ENCODE measurements at regions not wholly inside any gene's neighbourhood (a gene's known extent, or its start where the extent isn't known, plus 50 kb on each side); places are given as distances from the start of the nearest gene placed in this dataset.

DNA sequence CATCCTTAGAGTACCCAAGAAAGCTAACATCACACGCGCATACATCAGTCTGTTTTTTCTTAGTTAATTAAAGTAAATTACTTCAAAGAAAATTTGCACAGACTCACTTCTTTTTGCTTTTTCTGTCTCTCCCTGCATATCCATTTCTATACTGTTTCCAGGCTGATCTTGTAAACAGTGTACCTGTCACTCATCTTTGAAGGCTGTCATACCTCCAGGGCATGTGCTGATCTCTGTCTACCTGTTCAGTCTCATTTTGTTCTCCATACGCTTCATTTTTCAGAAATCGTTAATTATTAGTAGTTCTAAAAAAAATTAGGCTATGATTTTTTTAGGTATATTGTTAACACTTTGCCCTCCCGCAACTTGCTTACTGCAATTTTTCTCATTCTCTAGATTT is 313.9 kb upstream of the ROBO2 start:
- Histone ChIP-seq H3K9ac (ENCODE audit: low read length) (no peak overlapping the region), H3K23ac (ENCODE audit: low read length in 2 of 2) (no peak overlapping the region), H2AK5ac (ENCODE audit: low read length, severe bottlenecking) (no peak overlapping the region), H3K79me1 (replicated peaks; ENCODE audit: low read length, poor library complexity, severe bottlenecking) (no peaks in the 10 kb centered on the region), H4K91ac (ENCODE audit: low read length) (no peak overlapping the region), H3K27ac (ENCODE audit: low read length, poor library complexity, severe bottlenecking) (no peak overlapping the region), H3K4me1 (ENCODE audit: control insufficient read depth, insufficient read depth, low read depth, low read length) (no peaks in the 10 kb centered on the region), H3K14ac (ENCODE audit: low read length in 2 of 2) (no peak overlapping the region), H3K4me2 (ENCODE audit: low read length, poor library complexity, severe bottlenecking) (no peak overlapping the region), H2AFZ (ENCODE audit: low read depth, low read length) (no peak overlapping the region), H3K18ac (ENCODE audit: low read depth in 1 of 2, low read length in 2 of 2) (no peak overlapping the region), H3K4ac (ENCODE audit: low read depth in 1 of 2, low read length in 2 of 2) (no peak overlapping the region), H2BK120ac (ENCODE audit: low read depth, low read length) (no peak overlapping the region), H3K27me3 (ENCODE audit: control insufficient read depth in 1 of 2, insufficient read depth in 1 of 2, low read length in 2 of 2) (no peaks in the 10 kb centered on the region), H3K36me3 (ENCODE audit: control insufficient read depth in 1 of 2, insufficient read depth in 2 of 2, low read depth in 1 of 2, low read length in 2 of 2) (no peaks in the 10 kb centered on the region), H2BK15ac (ENCODE audit: low read depth, poor library complexity, severe bottlenecking) (no peak overlapping the region), H2BK12ac (ENCODE audit: low read length in 2 of 2) (no peak overlapping the region), H3K4me3 (ENCODE audit: insufficient read depth in 1 of 2, low read depth in 1 of 2, low read length in 2 of 2) (no peak overlapping the region), H2BK5ac (ENCODE audit: low read depth, low read length, poor library complexity, severe bottlenecking) (no peak overlapping the region), H3K9me3 (ENCODE audit: control insufficient read depth, low read length) (peaks cover 7% of the 10 kb centered on the region), H4K8ac (ENCODE audit: low read length) (no peak overlapping the region)
- WGBS = 100% methylated on average over 2 of the region's 5 CpGs
- no peak for DNase-seq

DNA sequence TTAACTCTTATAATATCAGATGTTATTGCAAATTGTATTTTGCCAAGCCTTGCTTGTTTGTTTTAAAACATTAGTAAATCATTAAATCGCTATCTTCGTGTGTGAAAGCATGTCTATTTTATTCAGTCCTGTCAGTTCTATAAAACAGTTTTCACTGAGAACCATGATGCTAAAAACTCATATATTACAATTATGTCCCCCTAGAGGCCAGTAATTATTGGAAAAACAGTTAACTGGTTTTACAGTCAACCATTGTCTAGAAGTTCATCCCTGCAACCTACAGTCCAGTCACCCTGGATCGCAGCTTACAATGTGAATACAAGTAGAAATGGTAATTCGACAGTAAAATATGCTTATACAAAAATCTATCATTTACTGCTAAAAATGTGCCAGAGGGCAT is 311.5 kb upstream of the ROBO2 start:
- Histone ChIP-seq H3K36me3 (ENCODE audit: control insufficient read depth in 1 of 2, insufficient read depth in 2 of 2, low read depth in 1 of 2, low read length in 2 of 2) (no peaks in the 10 kb centered on the region), H3K4me1 (ENCODE audit: control insufficient read depth, insufficient read depth, low read depth, low read length) (no peaks in the 10 kb centered on the region), H3K27ac (ENCODE audit: low read length, poor library complexity, severe bottlenecking) (no peak overlapping the region), H3K27me3 (ENCODE audit: control insufficient read depth in 1 of 2, insufficient read depth in 1 of 2, low read length in 2 of 2) (no peaks in the 10 kb centered on the region), H3K23ac (ENCODE audit: low read length in 2 of 2) (no peak overlapping the region), H4K8ac (ENCODE audit: low read length) (no peak overlapping the region), H4K91ac (ENCODE audit: low read length) (no peak overlapping the region), H3K18ac (ENCODE audit: low read depth in 1 of 2, low read length in 2 of 2) (no peak overlapping the region), H2AFZ (ENCODE audit: low read depth, low read length) (no peak overlapping the region), H3K14ac (ENCODE audit: low read length in 2 of 2) (no peak overlapping the region), H2BK12ac (ENCODE audit: low read length in 2 of 2) (no peak overlapping the region), H3K4me2 (ENCODE audit: low read length, poor library complexity, severe bottlenecking) (no peak overlapping the region), H3K4me3 (ENCODE audit: insufficient read depth in 1 of 2, low read depth in 1 of 2, low read length in 2 of 2) (no peak overlapping the region), H2AK5ac (ENCODE audit: low read length, severe bottlenecking) (no peak overlapping the region), H2BK5ac (ENCODE audit: low read depth, low read length, poor library complexity, severe bottlenecking) (no peak overlapping the region), H2BK120ac (ENCODE audit: low read depth, low read length) (no peak overlapping the region), H3K79me1 (replicated peaks; ENCODE audit: low read length, poor library complexity, severe bottlenecking) (no peaks in the 10 kb centered on the region), H3K9ac (ENCODE audit: low read length) (no peak overlapping the region), H3K4ac (ENCODE audit: low read depth in 1 of 2, low read length in 2 of 2) (no peak overlapping the region), H3K9me3 (ENCODE audit: control insufficient read depth, low read length) (peaks cover 7% of the 10 kb centered on the region), H2BK15ac (ENCODE audit: low read depth, poor library complexity, severe bottlenecking) (no peak overlapping the region)
- DNase-seq = no peak
- 88% methylated on average over 2 of the region's 4 CpGs for WGBS

DNA sequence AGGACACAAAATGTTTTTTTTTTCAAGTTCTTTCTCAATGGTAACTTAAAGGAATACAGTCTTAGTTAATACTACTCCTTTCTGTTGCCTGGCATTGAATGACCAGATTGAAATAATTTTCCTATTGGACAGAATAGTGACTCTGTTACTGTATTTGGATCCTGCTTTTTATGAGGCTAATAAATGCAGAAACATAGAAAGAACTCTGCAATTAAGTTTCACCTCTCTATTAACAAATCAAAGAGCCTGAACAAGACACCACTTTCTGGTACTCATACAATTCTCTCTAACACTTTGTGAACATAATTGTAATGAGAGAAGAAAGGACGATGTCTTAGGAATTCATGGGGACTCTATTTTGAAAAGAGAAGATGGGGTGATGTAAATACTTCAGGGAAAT is 308.4 kb upstream of the ROBO2 start:
- no peak overlapping the region for H3K18ac ChIP-seq (ENCODE audit: low read depth in 1 of 2, low read length in 2 of 2)
- H3K4me3 ChIP-seq (ENCODE audit: insufficient read depth in 1 of 2, low read depth in 1 of 2, low read length in 2 of 2) = no peak overlapping the region
- DNase-seq = no peak
- H3K36me3 ChIP-seq (ENCODE audit: control insufficient read depth in 1 of 2, insufficient read depth in 2 of 2, low read depth in 1 of 2, low read length in 2 of 2) = no peaks in the 10 kb centered on the region
- H2AK5ac ChIP-seq (ENCODE audit: low read length, severe bottlenecking) = no peak overlapping the region
- no peak overlapping the region for H3K4ac ChIP-seq (ENCODE audit: low read depth in 1 of 2, low read length in 2 of 2)
- H2BK120ac ChIP-seq (ENCODE audit: low read depth, low read length) = no peak overlapping the region
- H3K23ac ChIP-seq (ENCODE audit: low read length in 2 of 2) = no peak overlapping the region
- H3K9ac ChIP-seq (ENCODE audit: low read length) = no peak overlapping the region
- no peak overlapping the region for H3K4me2 ChIP-seq (ENCODE audit: low read length, poor library complexity, severe bottlenecking)
- H3K27me3 ChIP-seq (ENCODE audit: control insufficient read depth in 1 of 2, insufficient read depth in 1 of 2, low read length in 2 of 2) = no peaks in the 10 kb centered on the region
- H4K91ac ChIP-seq (ENCODE audit: low read length) = no peak overlapping the region
- H2BK12ac ChIP-seq (ENCODE audit: low read length in 2 of 2) = no peak overlapping the region
- no peak overlapping the region for H3K27ac ChIP-seq (ENCODE audit: low read length, poor library complexity, severe bottlenecking)
- H2BK5ac ChIP-seq (ENCODE audit: low read depth, low read length, poor library complexity, severe bottlenecking) = no peak overlapping the region
- no peaks in the 10 kb centered on the region for H3K9me3 ChIP-seq (ENCODE audit: control insufficient read depth, low read length)
- H3K14ac ChIP-seq (ENCODE audit: low read length in 2 of 2) = no peak overlapping the region
- whole genome bisulfite sequencing = no CpG with 5 or more reads among the region's 1 CpG
- no peaks in the 10 kb centered on the region for H3K79me1 ChIP-seq (replicated peaks; ENCODE audit: low read length, poor library complexity, severe bottlenecking)
- H3K4me1 ChIP-seq (ENCODE audit: control insufficient read depth, insufficient read depth, low read depth, low read length) = no peaks in the 10 kb centered on the region
- no peak overlapping the region for H2BK15ac ChIP-seq (ENCODE audit: low read depth, poor library complexity, severe bottlenecking)
- H4K8ac ChIP-seq (ENCODE audit: low read length) = no peak overlapping the region
- H2AFZ ChIP-seq (ENCODE audit: low read depth, low read length) = no peak overlapping the region

DNA sequence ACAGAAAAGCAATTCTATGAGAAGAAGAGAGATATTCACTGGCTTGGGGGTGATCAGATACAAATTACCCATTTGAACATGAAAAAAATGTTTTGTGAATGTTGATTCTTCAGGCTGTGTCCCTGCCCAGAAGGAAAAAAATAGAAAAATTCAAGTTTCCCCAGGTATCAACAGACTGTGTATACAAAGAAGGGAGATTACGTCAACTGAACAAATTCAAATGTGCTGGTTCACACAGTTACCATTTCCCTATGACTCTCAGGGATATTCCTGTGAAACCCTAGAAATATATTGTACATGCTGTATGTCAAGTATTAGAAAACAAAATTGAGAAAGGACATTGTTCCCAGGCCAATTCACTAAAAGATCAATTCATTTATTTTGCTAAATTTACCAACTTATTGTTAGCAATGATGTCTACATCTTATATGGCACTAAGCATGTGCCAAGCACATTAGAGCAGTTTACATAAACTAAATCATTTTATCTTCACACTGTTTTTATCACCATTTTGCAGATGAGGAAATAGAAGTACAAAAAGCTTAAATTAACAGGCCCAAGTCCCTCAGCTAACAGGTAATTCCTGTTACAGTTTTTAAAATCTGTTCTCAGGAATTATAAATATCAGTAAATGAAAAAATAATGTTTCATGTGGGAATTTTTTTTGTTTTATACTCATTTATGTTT is 306.7 kb upstream of the ROBO2 start:
- no peak overlapping the region for H3K4me3 ChIP-seq (ENCODE audit: insufficient read depth in 1 of 2, low read depth in 1 of 2, low read length in 2 of 2)
- no peak overlapping the region for H3K4ac ChIP-seq (ENCODE audit: low read depth in 1 of 2, low read length in 2 of 2)
- H3K27ac ChIP-seq (ENCODE audit: low read length, poor library complexity, severe bottlenecking) = no peak overlapping the region
- H3K9ac ChIP-seq (ENCODE audit: low read length) = no peak overlapping the region
- no peaks in the 10 kb centered on the region for H3K4me1 ChIP-seq (ENCODE audit: control insufficient read depth, insufficient read depth, low read depth, low read length)
- no peaks in the 10 kb centered on the region for H3K79me1 ChIP-seq (replicated peaks; ENCODE audit: low read length, poor library complexity, severe bottlenecking)
- H3K14ac ChIP-seq (ENCODE audit: low read length in 2 of 2) = no peak overlapping the region
- H4K91ac ChIP-seq (ENCODE audit: low read length) = no peak overlapping the region
- H3K27me3 ChIP-seq (ENCODE audit: control insufficient read depth in 1 of 2, insufficient read depth in 1 of 2, low read length in 2 of 2) = no peaks in the 10 kb centered on the region
- no peak overlapping the region for H2BK5ac ChIP-seq (ENCODE audit: low read depth, low read length, poor library complexity, severe bottlenecking)
- no peak overlapping the region for H2BK120ac ChIP-seq (ENCODE audit: low read depth, low read length)
- no peak overlapping the region for H2BK12ac ChIP-seq (ENCODE audit: low read length in 2 of 2)
- no peak overlapping the region for H2AFZ ChIP-seq (ENCODE audit: low read depth, low read length)
- DNase-seq = no peak
- no peak overlapping the region for H2AK5ac ChIP-seq (ENCODE audit: low read length, severe bottlenecking)
- H3K18ac ChIP-seq (ENCODE audit: low read depth in 1 of 2, low read length in 2 of 2) = no peak overlapping the region
- no peak overlapping the region for H3K23ac ChIP-seq (ENCODE audit: low read length in 2 of 2)
- no peak overlapping the region for H2BK15ac ChIP-seq (ENCODE audit: low read depth, poor library complexity, severe bottlenecking)
- no peak overlapping the region for H3K4me2 ChIP-seq (ENCODE audit: low read length, poor library complexity, severe bottlenecking)
- WGBS = no CpG with 5 or more reads among the region's 1 CpG
- no peaks in the 10 kb centered on the region for H3K9me3 ChIP-seq (ENCODE audit: control insufficient read depth, low read length)
- H3K36me3 ChIP-seq (ENCODE audit: control insufficient read depth in 1 of 2, insufficient read depth in 2 of 2, low read depth in 1 of 2, low read length in 2 of 2) = no peaks in the 10 kb centered on the region
- H4K8ac ChIP-seq (ENCODE audit: low read length) = no peak overlapping the region

Data from mesenchymal stem cell (in vitro differentiated cells and primary cell).